HFF-Myc (cell line): ENCODE measurements at regions not wholly inside any gene's neighbourhood (a gene's known extent, or its start where the extent isn't known, plus 50 kb on each side); places are given as distances from the start of the nearest gene placed in this dataset.

Experiments used
- DNase-seq: peaks from one replicate; pipeline ENCODE4 v3.0.0-alpha.2; 2011; ENCODE audit warnings: low read depth; ENCODE audit errors: extremely low read depth
- H3K4me3 ChIP-seq: replicated peaks from 2 replicates; pipeline ENCODE4 v1.5.1; 2011; ENCODE audit warnings: low read depth, mild to moderate bottlenecking, control low read depth, low read length
- CTCF ChIP-seq: IDR thresholded peaks from 2 replicates; pipeline ENCODE4 v1.5.1; 2012; ENCODE audit warnings: mild to moderate bottlenecking, low read depth, low read length, control low read depth; ENCODE audit errors: missing control alignments

GRCh38 chr5:155167736-155168135, 154.2 kb downstream of the KIF4B start:
- TF ChIP-seq CTCF: no peak
- no peak for DNase-seq
- no peak overlapping the region for H3K4me3 ChIP-seq

GRCh38 chr5:155181542-155181941, 168.0 kb downstream of the KIF4B start:
- TF ChIP-seq CTCF: no peak
- H3K4me3 ChIP-seq: no peak overlapping the region
- DNase-seq: no peak

DNA sequence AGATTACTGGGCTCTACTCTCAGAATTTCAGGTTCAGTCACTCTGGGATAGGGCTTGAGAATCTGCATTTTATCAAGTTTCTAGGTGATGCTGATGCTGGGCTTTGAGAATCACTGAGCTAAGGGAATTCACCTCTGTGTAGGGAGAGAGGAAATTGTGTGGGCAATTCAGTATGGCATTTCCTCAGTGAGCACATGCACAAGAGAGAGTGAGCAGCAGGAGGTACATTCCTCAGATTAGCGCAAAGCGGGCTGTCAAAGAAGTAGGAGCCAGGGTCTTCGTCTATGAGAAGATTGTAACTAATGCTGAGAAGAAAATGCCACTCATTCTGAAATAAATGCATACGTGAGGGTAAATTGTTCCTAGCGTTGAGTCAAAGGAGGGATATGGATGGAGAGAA, 175.9 kb downstream of the KIF4B start:
- no peak for DNase-seq
- TF ChIP-seq CTCF: no peak
- no peak overlapping the region for H3K4me3 ChIP-seq

DNA sequence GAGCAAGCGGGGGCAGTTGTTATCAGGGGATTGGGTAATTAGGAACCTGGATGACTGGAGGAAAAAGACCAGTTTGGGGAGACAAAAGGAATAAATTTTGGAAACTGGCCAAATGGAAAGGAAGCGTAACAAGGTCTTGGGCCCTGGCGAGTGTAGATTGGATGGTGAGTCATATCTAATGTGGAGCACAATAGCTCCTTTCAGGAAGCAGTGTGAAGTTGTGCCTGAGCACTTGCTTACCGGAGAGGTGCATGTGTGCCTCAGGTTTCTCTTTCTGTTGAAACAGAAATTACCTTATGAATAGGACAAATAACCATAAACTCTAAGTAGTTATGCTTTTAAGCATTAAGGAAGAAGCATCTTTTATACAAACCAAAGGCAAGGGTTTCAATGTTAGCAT, 176.4 kb downstream of the KIF4B start:
- no peak overlapping the region for H3K4me3 ChIP-seq
- DNase-seq: no peak
- no peak for TF ChIP-seq CTCF

DNA sequence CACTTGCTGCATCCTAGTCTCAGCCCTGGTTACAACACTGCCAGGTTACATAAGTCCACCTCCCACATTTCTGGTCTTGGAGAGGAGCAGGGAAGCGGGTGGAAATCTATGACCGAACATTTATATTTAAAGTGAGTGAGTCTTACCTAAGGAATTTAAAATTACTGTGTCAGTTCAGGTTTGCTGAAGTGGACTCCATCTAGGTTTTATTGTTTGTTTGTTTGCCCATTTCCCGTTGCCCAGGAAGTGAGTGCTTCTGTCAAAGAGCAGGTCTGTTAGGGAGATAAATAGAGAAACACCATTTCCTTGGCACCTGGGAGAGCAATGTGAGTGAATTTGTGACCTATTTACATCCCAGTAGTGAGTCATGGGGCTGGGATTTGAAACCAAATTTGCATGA, 179.5 kb downstream of the KIF4B start:
- TF ChIP-seq CTCF: no peak
- no peak for DNase-seq
- H3K4me3 ChIP-seq: no peak overlapping the region

- TF ChIP-seq CTCF: no peak
- no peak for DNase-seq
- no peak overlapping the region for H3K4me3 ChIP-seq
These were observed 180.0 kb downstream of the KIF4B start for GRCh38 chr5:155193483-155194107.

GRCh38 chr5:155200608-155201007, 187.1 kb downstream of the KIF4B start:
- TF ChIP-seq CTCF: no peak
- no peak for DNase-seq
- H3K4me3 ChIP-seq: no peak overlapping the region
